Type B pancreatic cell (in vitro differentiated cells): ENCODE measurements at regions not wholly inside any gene's neighbourhood (a gene's known extent, or its start where the extent isn't known, plus 50 kb on each side); places are given as distances from the start of the nearest gene placed in this dataset.
"Not testable (repeated sequence)": the region's sequence is repeated elsewhere in the genome, so short reads cannot be mapped to it uniquely, and the experiment has no call there.

Source experiments
- DNase-seq: peaks from one replicate; pipeline ENCODE4 v3.0.0; 2021; ENCODE audit warnings: mixed read lengths; ENCODE audit not compliant: unreplicated experiment; ENCODE audit errors: extremely low spot score
- H3K27ac Mint-ChIP-seq: 2 replicates; pipeline ENCODE4 v1.8.0; 2021; ENCODE audit warnings: mild to moderate bottlenecking, mixed read lengths
- H3K27me3 Mint-ChIP-seq: 2 replicates; pipeline ENCODE4 v1.8.0; 2021; ENCODE audit warnings: mixed read lengths
- H3K36me3 Mint-ChIP-seq: 2 replicates; pipeline ENCODE4 v1.8.0; 2021; ENCODE audit warnings: mixed read lengths
- H3K4me1 Mint-ChIP-seq: one replicate; pipeline ENCODE4 v1.8.0; 2021; ENCODE audit warnings: mixed read lengths; ENCODE audit not compliant: unreplicated experiment
- H3K4me3 Mint-ChIP-seq: 2 replicates; pipeline ENCODE4 v1.8.0; 2021; ENCODE audit warnings: mild to moderate bottlenecking, mixed read lengths
- H3K9me3 Mint-ChIP-seq: 2 replicates; pipeline ENCODE4 v1.8.0; 2021; ENCODE audit warnings: mixed read lengths
- TF ChIP-seq, protein P1 (sequence below): fragments of 200-600 bp; sonication (generic); conservative IDR thresholded peaks from 2 replicates; pipeline ENCODE4 v1.5.0; 2021; ENCODE audit warnings: antibody characterized with exemption, mild to moderate bottlenecking

DNA sequence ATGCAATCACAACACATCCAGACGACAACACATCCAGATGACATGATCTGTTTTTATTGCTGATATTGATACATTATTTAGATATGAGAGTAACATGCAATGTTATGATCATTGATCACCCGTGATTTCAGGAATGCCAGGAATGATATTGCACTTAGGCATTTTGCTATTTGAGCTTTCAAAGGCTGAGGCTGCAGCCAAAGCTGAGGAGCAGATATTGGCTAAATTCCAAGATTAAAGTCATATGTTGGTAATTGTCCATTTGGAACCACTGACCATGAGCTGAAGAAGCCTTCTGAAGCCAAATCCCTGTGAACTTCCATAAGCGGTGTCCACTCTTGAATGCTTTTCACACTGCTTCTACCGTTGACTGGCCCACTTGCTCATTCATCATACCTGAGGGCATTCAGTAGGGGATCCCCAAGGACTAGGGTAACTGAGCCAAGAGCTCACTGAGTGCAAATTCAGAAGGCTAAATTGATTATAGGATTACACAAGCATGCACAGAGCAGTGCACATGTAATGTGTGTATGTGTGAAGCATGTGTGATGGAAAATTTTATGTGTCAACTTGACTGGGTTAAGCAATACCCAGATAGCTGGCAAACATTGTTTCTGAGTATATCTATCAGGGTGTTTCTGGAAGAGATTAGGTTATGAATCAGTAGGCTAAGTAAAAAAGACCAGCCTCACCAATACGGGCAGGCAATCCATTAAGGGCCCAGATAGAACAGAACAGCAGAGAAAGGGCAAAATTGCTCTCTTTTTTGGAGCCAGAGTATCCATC, 92.1 kb upstream of the PLAAT1 start:
- DNase-seq: no peak
- no peaks in the 10 kb centered on the region for H3K36me3 Mint-ChIP-seq
- no peaks in the 10 kb centered on the region for H3K9me3 Mint-ChIP-seq
- peaks cover 8% of the 10 kb centered on the region for H3K27me3 Mint-ChIP-seq
- no peak overlapping the region for H3K4me3 Mint-ChIP-seq
- H3K27ac Mint-ChIP-seq: no peak overlapping the region
- TF ChIP-seq, protein P1, sequence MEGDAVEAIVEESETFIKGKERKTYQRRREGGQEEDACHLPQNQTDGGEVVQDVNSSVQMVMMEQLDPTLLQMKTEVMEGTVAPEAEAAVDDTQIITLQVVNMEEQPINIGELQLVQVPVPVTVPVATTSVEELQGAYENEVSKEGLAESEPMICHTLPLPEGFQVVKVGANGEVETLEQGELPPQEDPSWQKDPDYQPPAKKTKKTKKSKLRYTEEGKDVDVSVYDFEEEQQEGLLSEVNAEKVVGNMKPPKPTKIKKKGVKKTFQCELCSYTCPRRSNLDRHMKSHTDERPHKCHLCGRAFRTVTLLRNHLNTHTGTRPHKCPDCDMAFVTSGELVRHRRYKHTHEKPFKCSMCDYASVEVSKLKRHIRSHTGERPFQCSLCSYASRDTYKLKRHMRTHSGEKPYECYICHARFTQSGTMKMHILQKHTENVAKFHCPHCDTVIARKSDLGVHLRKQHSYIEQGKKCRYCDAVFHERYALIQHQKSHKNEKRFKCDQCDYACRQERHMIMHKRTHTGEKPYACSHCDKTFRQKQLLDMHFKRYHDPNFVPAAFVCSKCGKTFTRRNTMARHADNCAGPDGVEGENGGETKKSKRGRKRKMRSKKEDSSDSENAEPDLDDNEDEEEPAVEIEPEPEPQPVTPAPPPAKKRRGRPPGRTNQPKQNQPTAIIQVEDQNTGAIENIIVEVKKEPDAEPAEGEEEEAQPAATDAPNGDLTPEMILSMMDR: no peak
- no peaks in the 10 kb centered on the region for H3K4me1 Mint-ChIP-seq

GRCh38 chr3:193149998-193150397, 91.0 kb upstream of the PLAAT1 start:
- peaks cover 4% of the 10 kb centered on the region for H3K4me1 Mint-ChIP-seq
- H3K4me3 Mint-ChIP-seq: no peak overlapping the region
- no peak overlapping the region for H3K27ac Mint-ChIP-seq
- TF ChIP-seq, protein P1: no peak
- H3K36me3 Mint-ChIP-seq: no peaks in the 10 kb centered on the region
- no peak for DNase-seq
- no peaks in the 10 kb centered on the region for H3K9me3 Mint-ChIP-seq
- peaks cover 8% of the 10 kb centered on the region for H3K27me3 Mint-ChIP-seq

GRCh38 chr3:193155044-193155781, 85.8 kb upstream of the PLAAT1 start:
- H3K36me3 Mint-ChIP-seq, H3K4me1 Mint-ChIP-seq, H3K4me3 Mint-ChIP-seq, H3K27ac Mint-ChIP-seq, H3K9me3 Mint-ChIP-seq, DNase-seq: not testable (repeated sequence)
- H3K27me3 Mint-ChIP-seq: peaks cover 24% of the 10 kb centered on the region

GRCh38 chr3:193157051-193157450, 84.0 kb upstream of the PLAAT1 start:
- no peak overlapping the region for H3K27ac Mint-ChIP-seq
- H3K9me3 Mint-ChIP-seq: no peaks in the 10 kb centered on the region
- H3K4me3 Mint-ChIP-seq: no peak overlapping the region
- no peaks in the 10 kb centered on the region for H3K36me3 Mint-ChIP-seq
- no peak for DNase-seq
- TF ChIP-seq, protein P1: no peak
- peaks cover 24% of the 10 kb centered on the region for H3K27me3 Mint-ChIP-seq
- H3K4me1 Mint-ChIP-seq: peaks cover 4% of the 10 kb centered on the region

- no peak overlapping the region for H3K4me3 Mint-ChIP-seq
- H3K27ac Mint-ChIP-seq: no peak overlapping the region
- peaks cover 21% of the 10 kb centered on the region for H3K27me3 Mint-ChIP-seq
- DNase-seq: no peak
- H3K9me3 Mint-ChIP-seq: no peaks in the 10 kb centered on the region
- TF ChIP-seq, protein P1: no peak
- peaks cover 10% of the 10 kb centered on the region for H3K4me1 Mint-ChIP-seq
- no peaks in the 10 kb centered on the region for H3K36me3 Mint-ChIP-seq
These were observed 75.4 kb upstream of the PLAAT1 start for GRCh38 chr3:193165431-193166120.

DNA sequence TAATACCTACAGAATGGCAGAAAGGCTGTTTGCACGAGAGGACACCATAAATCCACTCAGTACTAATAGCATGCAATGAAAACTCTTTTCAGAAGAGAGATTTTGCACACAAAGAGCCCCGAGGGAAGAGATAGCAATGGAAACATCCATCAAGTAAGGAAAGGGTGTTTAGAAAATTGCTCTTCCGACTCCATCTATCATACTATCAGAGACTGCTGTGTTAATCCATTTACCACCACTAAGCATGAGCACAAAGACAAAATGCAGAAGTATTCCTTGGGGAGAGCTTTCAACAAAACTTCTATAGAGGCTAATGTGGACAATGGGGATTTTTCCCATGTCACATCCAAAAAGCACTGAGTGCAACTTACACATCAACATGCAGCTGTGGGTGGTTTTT, 72.1 kb upstream of the PLAAT1 start:
- no peak for DNase-seq
- Mint-ChIP-seq H3K4me1 (peaks cover 10% of the 10 kb centered on the region), H3K9me3 (no peaks in the 10 kb centered on the region), H3K36me3 (no peaks in the 10 kb centered on the region), H3K27ac (no peak overlapping the region), H3K4me3 (no peak overlapping the region), H3K27me3 (peaks cover 26% of the 10 kb centered on the region)
- TF ChIP-seq, protein P1: no peak
